ENCODE measurements at regions not wholly inside any gene's neighbourhood (a gene's known extent, or its start where the extent isn't known, plus 50 kb on each side); places are given as distances from the start of the nearest gene placed in this dataset.

GRCh38 chr2:155062922-155063258 is 364.4 kb downstream of the KCNJ3 start:
- no peaks in the 10 kb centered on the region for H3K9me3 ChIP-seq (ENCODE audit: low read depth)
- no peak for TF ChIP-seq CTCF (IDR thresholded peaks at IDR 0.05; ENCODE audit: low read depth, low read length)
- H3K27ac ChIP-seq, result no peak overlapping the region
- no peaks in the 10 kb centered on the region for H3K36me3 ChIP-seq
- no peaks in the 10 kb centered on the region for H3K4me1 ChIP-seq (ENCODE audit: low read depth)
- no peak for DNase-seq (ENCODE audit: low read depth in 1 of 2, low spot score in 1 of 2)
- H3K4me3 ChIP-seq, result no peak overlapping the region
- no peaks in the 10 kb centered on the region for H3K27me3 ChIP-seq

- Histone ChIP-seq H3K9me3 (ENCODE audit: low read depth) (no peaks in the 10 kb centered on the region), H3K4me1 (ENCODE audit: low read depth) (no peaks in the 10 kb centered on the region), H3K36me3 (no peaks in the 10 kb centered on the region), H3K4me3 (no peak overlapping the region), H3K27ac (no peak overlapping the region), H3K27me3 (no peaks in the 10 kb centered on the region)
- TF ChIP-seq CTCF (IDR thresholded peaks at IDR 0.05; ENCODE audit: low read depth, low read length), result no peak
- DNase-seq (ENCODE audit: low read depth in 1 of 2, low spot score in 1 of 2), result no peak
These were observed 363.9 kb downstream of the KCNJ3 start for GRCh38 chr2:155062250-155062921.

DNA sequence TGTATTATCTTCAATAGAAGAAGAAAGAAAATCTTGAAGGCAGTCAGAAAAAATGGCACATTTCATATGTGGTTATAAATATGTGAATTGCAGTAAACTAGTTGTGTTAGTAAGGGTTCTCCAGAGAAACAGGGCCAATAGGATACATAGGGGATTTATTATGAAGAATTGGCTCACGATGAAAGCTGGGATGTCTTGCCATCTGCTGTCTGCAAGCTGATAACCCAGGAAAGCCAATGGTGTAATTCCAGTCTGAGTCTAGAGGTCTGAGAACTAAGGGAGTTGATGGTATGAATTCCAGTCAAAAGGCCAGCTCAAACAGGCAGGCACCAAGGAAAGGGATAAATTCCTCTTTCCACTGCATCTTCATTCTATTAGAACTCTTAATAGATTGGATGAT is 362.4 kb downstream of the KCNJ3 start:
- Histone ChIP-seq H3K27me3 (no peaks in the 10 kb centered on the region), H3K4me3 (no peak overlapping the region), H3K27ac (no peak overlapping the region), H3K9me3 (ENCODE audit: low read depth) (no peaks in the 10 kb centered on the region), H3K36me3 (no peaks in the 10 kb centered on the region), H3K4me1 (ENCODE audit: low read depth) (no peaks in the 10 kb centered on the region)
- no peak for DNase-seq (ENCODE audit: low read depth in 1 of 2, low spot score in 1 of 2)
- no peak for TF ChIP-seq CTCF (IDR thresholded peaks at IDR 0.05; ENCODE audit: low read depth, low read length)

GRCh38 chr2:155054712-155055111 is 356.2 kb downstream of the KCNJ3 start:
- no peaks in the 10 kb centered on the region for H3K27me3 ChIP-seq
- no peak overlapping the region for H3K4me3 ChIP-seq
- no peaks in the 10 kb centered on the region for H3K36me3 ChIP-seq
- H3K27ac ChIP-seq, result no peak overlapping the region
- TF ChIP-seq CTCF (IDR thresholded peaks at IDR 0.05; ENCODE audit: low read depth, low read length), result no peak
- no peak for DNase-seq (ENCODE audit: low read depth in 1 of 2, low spot score in 1 of 2)
- H3K9me3 ChIP-seq (ENCODE audit: low read depth), result no peaks in the 10 kb centered on the region
- H3K4me1 ChIP-seq (ENCODE audit: low read depth), result no peaks in the 10 kb centered on the region

- no peak overlapping the region for H3K4me3 ChIP-seq
- no peaks in the 10 kb centered on the region for H3K36me3 ChIP-seq
- DNase-seq (ENCODE audit: low read depth in 1 of 2, low spot score in 1 of 2), result no peak
- H3K27me3 ChIP-seq, result no peaks in the 10 kb centered on the region
- no peaks in the 10 kb centered on the region for H3K9me3 ChIP-seq (ENCODE audit: low read depth)
- no peaks in the 10 kb centered on the region for H3K4me1 ChIP-seq (ENCODE audit: low read depth)
- H3K27ac ChIP-seq, result no peak overlapping the region
- no peak for TF ChIP-seq CTCF (IDR thresholded peaks at IDR 0.05; ENCODE audit: low read depth, low read length)
These were observed 344.6 kb downstream of the KCNJ3 start for GRCh38 chr2:155043097-155043496.

- no peak for TF ChIP-seq CTCF (IDR thresholded peaks at IDR 0.05; ENCODE audit: low read depth, low read length)
- Histone ChIP-seq H3K9me3 (ENCODE audit: low read depth) (no peaks in the 10 kb centered on the region), H3K27ac (no peak overlapping the region), H3K27me3 (no peaks in the 10 kb centered on the region), H3K4me3 (no peak overlapping the region), H3K36me3 (no peaks in the 10 kb centered on the region), H3K4me1 (ENCODE audit: low read depth) (no peaks in the 10 kb centered on the region)
- DNase-seq (ENCODE audit: low read depth in 1 of 2, low spot score in 1 of 2), result no peak
These were observed 336.8 kb downstream of the KCNJ3 start for GRCh38 chr2:155035308-155035707.

Measured in cardiac muscle cell (in vitro differentiated cells and primary cell).